Non-pigmented ciliary epithelial cell (primary cell): ENCODE measurements at regions not wholly inside any gene's neighbourhood (a gene's known extent, or its start where the extent isn't known, plus 50 kb on each side); places are given as distances from the start of the nearest gene placed in this dataset.

Experiments
- DNase-seq: peaks from one replicate; pipeline ENCODE4 v3.0.0-alpha.2; 2010; ENCODE audit warnings: low read depth

DNA sequence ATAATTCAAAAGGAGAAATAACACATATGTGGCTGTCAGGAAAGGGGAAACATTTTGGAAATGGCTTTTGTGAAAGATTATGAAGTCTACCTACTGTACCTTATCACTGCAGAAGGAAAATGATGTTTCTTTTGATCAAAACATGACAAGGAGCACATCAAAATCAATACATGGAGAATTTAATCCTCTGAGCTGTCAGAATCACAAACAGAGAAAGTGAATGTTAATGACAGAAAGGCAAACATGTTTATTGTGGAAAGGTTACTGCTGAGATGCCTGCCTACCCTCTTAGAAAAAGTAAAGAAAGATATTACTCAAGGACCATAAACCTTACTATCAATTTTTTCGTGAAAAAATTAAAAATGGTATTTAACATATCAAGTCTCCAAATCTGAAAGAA is 794.5 kb upstream of the GYPC start:
- no peak for DNase-seq

GRCh38 chr2:125867908-125868307 is 788.0 kb upstream of the GYPC start:
- DNase-seq = no peak

- no peak for DNase-seq
Measured at GRCh38 chr2:125870264-125870663, 785.7 kb upstream of the GYPC start.

GRCh38 chr2:125870746-125871145 is 785.2 kb upstream of the GYPC start:
- DNase-seq = no peak

DNA sequence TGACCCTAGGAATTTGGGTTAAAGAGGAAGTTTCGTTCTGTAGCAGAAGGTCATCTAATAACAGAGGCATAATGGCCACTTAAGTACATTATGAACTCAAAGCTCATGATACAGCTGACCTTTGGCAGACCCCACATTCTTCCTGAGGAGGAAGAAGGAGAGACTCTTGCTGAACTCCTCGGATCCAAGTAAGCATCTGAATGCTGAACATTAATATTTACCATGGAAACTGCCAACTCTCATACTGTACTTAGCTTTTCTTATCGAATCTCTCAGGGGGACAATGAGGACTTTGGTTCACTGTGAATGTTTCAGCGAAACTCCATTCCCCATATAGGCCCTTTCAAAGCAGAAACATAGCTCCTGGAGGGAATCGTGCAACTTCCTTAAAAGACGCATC is 781.4 kb upstream of the GYPC start:
- no peak for DNase-seq

- no peak for DNase-seq
Measured at GRCh38 chr2:125885340-125885739, 770.6 kb upstream of the GYPC start.

DNA sequence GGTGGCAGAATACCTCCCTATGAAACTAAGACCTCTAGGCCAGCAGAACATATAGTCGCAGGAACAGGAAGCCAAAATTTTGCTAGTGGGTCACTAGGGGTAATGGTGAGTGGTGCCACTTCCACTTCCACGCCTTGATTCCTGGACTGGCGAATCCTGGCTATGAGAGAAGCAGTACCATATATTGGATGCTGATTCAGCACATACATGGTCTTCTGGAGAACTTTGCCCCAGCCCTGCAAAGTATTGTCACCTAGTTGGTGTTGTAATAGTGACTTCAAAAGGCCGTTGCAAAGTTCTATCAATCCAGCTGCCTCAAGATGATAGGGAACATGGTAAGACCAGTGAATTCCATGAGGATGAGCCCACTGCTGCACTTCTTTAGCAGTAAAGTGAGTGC is 769.8 kb upstream of the GYPC start:
- no peak for DNase-seq

DNA sequence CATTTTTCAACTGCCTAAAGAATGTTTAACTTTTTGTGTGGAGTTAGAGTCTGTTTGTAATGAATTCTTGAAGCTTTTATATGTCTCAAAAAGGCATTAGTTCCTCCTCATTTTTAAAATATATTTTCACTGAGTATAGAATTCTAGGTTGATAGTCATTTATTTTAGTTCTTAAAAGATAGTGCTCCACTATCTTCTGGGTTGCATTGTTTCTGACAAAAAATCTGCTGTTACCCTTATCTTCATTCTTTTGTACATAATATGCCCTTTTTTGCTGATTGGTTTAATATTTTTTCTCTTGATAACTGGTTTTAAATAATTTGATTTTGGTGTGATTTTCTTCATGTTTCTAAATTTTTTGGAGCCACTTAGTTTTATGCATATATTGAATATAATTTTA is 754.7 kb upstream of the GYPC start:
- no peak for DNase-seq

GRCh38 chr2:125925891-125926546 is 729.9 kb upstream of the GYPC start:
- DNase-seq = no peak

DNA sequence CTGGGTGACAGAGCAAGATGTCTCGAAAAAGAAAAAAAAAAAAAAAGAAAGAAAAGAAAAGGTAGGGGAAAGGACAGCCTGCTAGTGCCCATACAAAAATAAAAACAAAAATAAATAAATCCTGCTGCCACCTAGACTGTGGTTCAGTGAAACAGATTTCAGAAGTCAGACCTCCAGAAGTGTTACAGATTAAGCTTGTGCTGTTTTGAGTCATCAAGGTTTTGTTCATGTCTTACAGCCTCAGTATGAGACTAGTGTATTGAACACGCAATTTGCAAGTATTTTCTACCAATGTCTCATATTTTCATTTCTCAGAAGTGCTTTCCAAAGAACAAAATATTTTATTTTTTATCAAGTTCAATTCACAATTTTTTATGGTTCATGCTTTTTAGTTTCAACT is 720.4 kb upstream of the GYPC start:
- DNase-seq = no peak

DNA sequence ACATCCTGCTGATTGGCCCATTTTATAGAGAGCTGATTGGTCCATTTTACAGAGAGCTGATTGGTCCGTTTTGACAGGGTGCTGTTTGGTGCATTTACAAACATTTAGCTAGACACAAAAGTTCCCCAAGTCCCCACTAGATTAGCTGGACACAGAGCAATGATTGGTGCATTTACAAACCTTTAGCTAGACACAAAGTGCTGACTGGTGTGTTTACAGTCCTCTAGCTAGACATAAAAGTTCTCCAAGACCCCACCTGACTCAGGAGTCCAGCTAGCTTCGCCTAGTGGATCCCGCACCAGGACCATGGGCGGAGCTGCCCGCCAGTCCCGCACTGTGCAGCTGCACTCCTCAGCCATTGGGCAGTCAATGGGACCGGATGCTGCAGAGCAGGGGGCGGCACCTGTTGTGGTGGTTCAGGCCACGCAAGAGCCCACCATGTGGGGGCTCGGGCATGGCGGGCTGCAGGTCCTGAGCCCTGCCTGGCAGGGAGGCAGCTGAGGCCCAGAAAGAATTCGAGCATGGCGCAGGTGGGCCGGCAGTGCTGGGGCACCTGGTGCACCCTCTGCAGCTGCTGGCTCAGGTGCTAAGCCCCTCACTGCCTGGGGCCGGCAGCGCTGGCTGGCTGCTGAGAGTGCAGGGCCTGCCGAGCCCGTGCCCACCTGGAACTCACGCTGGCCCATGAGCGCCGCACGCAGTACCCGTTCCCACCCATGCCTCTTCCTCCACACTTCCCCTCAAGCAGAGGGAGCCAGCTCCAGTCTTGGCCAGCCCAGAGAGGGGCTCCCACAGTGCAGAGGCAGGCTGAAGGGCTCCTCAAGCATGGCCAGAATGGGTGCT is 713.2 kb upstream of the GYPC start:
- DNase-seq = no peak

DNA sequence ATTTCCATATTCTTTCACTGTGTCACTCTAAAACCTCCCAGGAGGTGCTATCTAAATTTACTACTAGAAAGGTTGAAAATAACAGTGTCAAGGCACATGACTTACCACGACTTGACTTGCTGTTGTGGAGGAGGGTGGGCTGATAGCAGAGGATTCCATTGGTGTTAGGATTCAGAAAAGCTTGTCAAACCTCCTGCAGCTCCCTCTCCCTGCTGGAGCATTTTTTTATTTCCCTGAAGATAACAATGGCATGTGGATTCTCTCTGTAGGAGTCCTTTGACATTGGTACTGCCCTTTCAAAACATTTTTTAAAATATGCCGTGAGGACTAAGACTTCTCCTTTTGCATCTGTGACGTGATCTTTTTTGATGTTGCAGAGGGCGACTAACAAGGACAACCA is 696.9 kb upstream of the GYPC start:
- DNase-seq = no peak

DNA sequence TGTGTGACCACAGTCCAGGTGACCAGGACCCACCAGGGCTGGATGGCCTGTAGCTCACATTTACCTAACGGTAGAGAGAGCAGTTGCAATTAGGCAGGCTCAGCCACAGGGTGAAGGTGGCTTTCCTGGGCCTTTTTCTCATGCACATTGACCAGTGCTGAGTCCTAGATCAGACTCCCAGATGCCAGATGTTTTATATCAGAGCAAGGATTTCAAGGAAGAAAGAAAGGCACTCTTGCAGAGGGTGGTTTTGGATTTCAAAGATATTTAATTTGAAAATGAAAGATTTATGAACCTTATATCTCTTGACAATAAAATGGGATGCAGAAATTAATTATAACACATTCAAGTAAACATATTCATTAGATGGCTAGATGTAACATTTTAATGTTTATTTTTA is 694.2 kb upstream of the GYPC start:
- DNase-seq = no peak

DNA sequence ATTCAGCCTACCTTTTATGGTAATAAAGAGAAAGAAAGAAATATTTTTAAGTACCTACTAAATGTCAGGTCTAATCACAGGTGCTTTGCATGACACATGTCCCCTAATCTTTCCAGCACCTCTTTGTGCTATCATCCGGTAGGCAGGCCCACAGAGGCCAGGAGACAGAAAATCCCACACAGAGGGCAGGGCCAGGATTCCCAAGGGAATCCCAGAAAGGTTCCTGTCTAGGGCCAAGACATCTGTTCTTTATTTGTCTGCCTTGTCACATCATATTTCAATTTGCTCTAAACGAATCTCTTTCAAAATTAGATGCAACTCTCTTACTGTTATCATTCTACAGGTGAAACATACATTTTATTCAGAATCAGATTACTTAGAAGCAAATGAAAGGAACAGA is 676.1 kb upstream of the GYPC start:
- no peak for DNase-seq

DNA sequence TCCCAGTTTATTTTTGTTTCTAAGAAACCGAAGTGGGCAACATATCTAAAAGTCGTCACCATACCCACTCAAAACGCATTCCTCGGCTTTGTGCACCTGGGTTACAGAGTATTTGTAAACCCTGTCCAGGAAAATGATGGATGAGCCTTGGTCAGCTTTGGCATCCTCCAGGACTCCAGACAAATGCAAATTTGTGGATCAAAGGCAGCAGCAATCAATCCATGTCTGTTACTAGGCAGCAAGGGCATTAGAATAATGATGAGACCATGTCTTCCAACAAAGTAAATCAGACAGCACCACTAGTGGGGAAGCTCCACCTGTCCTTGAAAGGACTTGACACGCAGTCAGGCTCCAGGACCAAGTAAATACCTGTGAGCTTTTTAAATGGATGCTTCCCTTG is 672.6 kb upstream of the GYPC start:
- DNase-seq = no peak

- no peak for DNase-seq
Measured at GRCh38 chr2:126029316-126029715, 626.6 kb upstream of the GYPC start.

GRCh38 chr2:126038861-126039260 is 617.1 kb upstream of the GYPC start:
- DNase-seq = no peak

- DNase-seq = no peak
Measured at GRCh38 chr2:126041391-126042047, 614.4 kb upstream of the GYPC start.

DNA sequence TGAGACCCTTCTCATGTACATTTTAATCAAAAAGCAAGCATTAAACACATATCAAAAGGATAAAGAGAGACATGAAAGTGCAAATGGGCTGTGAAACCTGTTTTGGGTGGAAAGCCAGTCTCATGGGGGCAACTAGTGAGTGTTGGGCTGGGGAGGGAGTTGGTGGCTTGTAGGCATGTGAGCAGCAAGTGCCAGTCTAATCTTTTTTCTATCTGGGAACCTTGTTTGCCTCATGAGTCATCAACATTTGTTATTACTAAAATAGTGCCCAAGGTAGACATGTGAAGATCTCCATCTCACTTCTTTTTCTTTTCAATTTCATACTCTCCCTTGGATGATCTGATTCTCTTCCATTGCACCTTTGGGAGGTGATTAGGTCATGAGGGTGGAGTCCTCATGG is 613.9 kb upstream of the GYPC start:
- no peak for DNase-seq

DNA sequence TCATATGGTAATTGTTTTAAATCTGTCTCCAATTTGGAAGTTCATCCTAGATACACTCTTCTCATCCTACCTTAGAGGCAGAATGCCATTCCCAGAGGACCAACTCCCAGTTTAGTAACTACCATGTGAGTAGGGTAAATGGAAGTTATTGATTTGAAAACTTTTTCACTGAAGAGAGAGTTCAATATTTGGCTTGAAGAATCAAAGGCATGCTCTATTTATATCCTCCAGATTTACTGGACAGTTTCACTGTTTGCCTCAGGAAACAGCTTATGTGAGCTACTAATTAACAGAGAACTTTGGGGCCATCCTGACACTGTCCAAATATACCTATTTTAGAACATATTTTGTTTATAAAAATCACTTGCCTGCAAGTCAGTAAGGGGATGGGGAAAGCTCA is 607.2 kb upstream of the GYPC start:
- no peak for DNase-seq

DNA sequence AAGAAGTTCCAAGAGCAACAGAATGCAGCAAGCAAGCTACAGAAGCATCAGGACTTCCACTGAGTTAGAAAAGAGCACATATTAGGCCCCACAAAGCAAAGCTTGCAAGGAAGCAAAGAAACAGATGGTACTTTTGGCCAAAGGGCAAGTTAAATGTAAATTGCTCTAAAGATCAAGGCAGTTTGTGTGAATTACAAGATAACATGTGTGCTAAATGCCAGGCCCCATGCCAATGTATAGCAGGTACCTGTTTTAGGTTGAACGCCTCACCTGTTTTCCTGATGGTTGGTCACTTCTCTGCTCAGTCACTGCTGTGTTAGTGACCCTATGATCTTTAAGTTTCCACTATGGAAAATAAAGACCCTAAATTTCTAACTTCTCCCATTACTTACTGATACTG is 606.5 kb upstream of the GYPC start:
- DNase-seq = no peak

DNA sequence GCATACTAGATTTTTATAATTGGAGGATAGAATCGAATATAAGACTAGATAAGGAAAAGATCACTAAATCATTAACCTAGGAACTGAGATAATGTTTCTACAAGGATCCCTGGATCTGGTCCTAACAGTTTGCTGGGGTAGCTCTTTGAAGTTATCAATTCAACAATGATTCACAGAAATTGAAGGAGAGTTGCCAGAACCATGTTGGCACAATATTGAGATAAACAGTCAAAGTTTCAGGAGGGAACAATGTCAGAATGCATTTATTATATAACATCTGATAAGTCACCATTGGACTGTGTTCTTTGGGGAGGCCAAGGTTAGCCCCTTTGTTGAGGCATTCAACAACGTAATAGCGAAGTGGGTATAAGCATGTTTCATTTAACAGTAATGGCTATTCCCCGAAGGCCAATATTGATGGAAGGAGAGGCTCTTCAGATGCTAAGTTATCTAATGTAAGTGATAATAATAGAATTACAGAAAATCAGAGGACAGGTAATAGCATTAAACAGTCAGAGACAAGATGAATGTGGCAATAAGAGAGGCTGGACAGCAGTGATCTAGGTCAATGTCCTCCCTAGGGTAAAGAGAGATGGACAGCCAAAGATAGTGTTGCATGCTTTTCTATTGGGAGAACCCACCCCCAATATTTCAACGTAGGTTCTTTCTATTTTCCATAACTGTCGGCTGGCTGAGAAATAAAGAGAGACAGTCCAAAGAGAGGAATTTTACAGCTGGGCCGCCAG is 604.8 kb upstream of the GYPC start:
- DNase-seq = no peak
